DOHH2 (cell line): ENCODE measurements at regions not wholly inside any gene's neighbourhood (a gene's known extent, or its start where the extent isn't known, plus 50 kb on each side); places are given as distances from the start of the nearest gene placed in this dataset.

ENCODE experiments used
- H3F3A ChIP-seq: fragments of 200-600 bp; sonication (generic), shearing (Covaris generic); 2 replicates; pipeline ENCODE4 v1.6.0; 2016; ENCODE audit warnings: antibody characterized with exemption, mild to moderate bottlenecking; ENCODE audit not compliant: control insufficient read depth, insufficient read depth
- H3K27ac ChIP-seq: fragments of 200-600 bp; sonication (generic); 2 replicates; pipeline ENCODE4 v1.5.1; 2014; ENCODE audit warnings: low read depth, mild to moderate bottlenecking, low read length, moderate library complexity
- H3K27me3 ChIP-seq: fragments of 200-600 bp; sonication (generic); 2 replicates; pipeline ENCODE4 v1.6.1; 2014; ENCODE audit warnings: mild to moderate bottlenecking, low read length, mixed read lengths; ENCODE audit not compliant: control insufficient read depth
- H3K36me3 ChIP-seq: fragments of 200-600 bp; sonication (generic); 2 replicates; pipeline ENCODE4 v1.6.1; 2014; ENCODE audit warnings: mild to moderate bottlenecking, low read length, moderate library complexity, mixed read lengths; ENCODE audit not compliant: control insufficient read depth
- H3K4me1 ChIP-seq: fragments of 200-600 bp; sonication (generic); 2 replicates; pipeline ENCODE4 v1.6.1; 2014; ENCODE audit warnings: mild to moderate bottlenecking, low read length, mixed read lengths; ENCODE audit not compliant: control insufficient read depth
- H3K4me2 ChIP-seq: fragments of 200-600 bp; sonication (generic); 2 replicates; pipeline ENCODE4 v1.6.0; 2014; ENCODE audit warnings: mild to moderate bottlenecking, low read length, moderate library complexity
- H3K4me3 ChIP-seq: fragments of 200-600 bp; sonication (generic); 2 replicates; pipeline ENCODE4 v1.5.1; 2014; ENCODE audit warnings: mild to moderate bottlenecking, low read length, mixed read lengths
- H3K79me2 ChIP-seq: fragments of 200-600 bp; sonication (generic); 2 replicates; pipeline ENCODE4 v1.6.1; 2014; ENCODE audit warnings: mild to moderate bottlenecking, low read length, mixed read lengths; ENCODE audit not compliant: control insufficient read depth
- H3K9me2 ChIP-seq: fragments of 200-600 bp; sonication (generic); replicated peaks from 2 replicates; pipeline ENCODE4 v1.6.1; 2014; ENCODE audit warnings: mild to moderate bottlenecking, low read length, mixed read lengths; ENCODE audit not compliant: control insufficient read depth
- H3K9me3 ChIP-seq: fragments of 200-600 bp; sonication (generic); 2 replicates; pipeline ENCODE4 v1.6.1; 2014; ENCODE audit warnings: antibody characterized with exemption, low read length, mixed read lengths; ENCODE audit not compliant: control insufficient read depth, insufficient read depth
- H4K20me1 ChIP-seq: fragments of 200-600 bp; sonication (generic); 2 replicates; pipeline ENCODE4 v1.6.0; 2014; ENCODE audit warnings: low read depth, mild to moderate bottlenecking, antibody characterized with exemption, low read length, moderate library complexity; ENCODE audit not compliant: control insufficient read depth, insufficient read depth
- CTCF ChIP-seq: fragments of 200-600 bp; sonication (generic); IDR thresholded peaks from one replicate; pipeline ENCODE4 v1.5.1; 2014; ENCODE audit warnings: antibody characterized with exemption, mild to moderate bottlenecking, low read depth, low read length; ENCODE audit not compliant: poor library complexity, severe bottlenecking
- EZH2phosphoT487 ChIP-seq: fragments of 200-600 bp; sonication (generic); IDR thresholded peaks from 2 replicates; pipeline ENCODE4 v1.6.1; 2017; ENCODE audit warnings: borderline replicate concordance, mild to moderate bottlenecking, antibody characterized with exemption, low read length, moderate library complexity, mixed read lengths

- Histone ChIP-seq H3K36me3 (no peaks in the 10 kb centered on the region), H3K4me3 (no peak overlapping the region), H3K9me3 (no peaks in the 10 kb centered on the region), H3F3A (no peaks in the 10 kb centered on the region), H3K4me2 (no peak overlapping the region), H3K27ac (no peak overlapping the region), H4K20me1 (no peaks in the 10 kb centered on the region), H3K4me1 (no peaks in the 10 kb centered on the region), H3K9me2 (no peaks in the 10 kb centered on the region), H3K79me2 (no peaks in the 10 kb centered on the region), H3K27me3 (no peaks in the 10 kb centered on the region)
- TF ChIP-seq EZH2phosphoT487 (no peak), CTCF (no peak)
Observed at GRCh38 chr14:101217616-101218371, 314.3 kb upstream of the RTL1 start.

GRCh38 chr14:101219896-101220703 lies 316.6 kb upstream of the RTL1 start:
- Histone ChIP-seq H3K9me3 (no peaks in the 10 kb centered on the region), H3K4me3 (no peak overlapping the region), H3F3A (no peaks in the 10 kb centered on the region), H3K9me2 (no peaks in the 10 kb centered on the region), H3K79me2 (no peaks in the 10 kb centered on the region), H3K36me3 (no peaks in the 10 kb centered on the region), H3K4me1 (no peaks in the 10 kb centered on the region), H3K27me3 (no peaks in the 10 kb centered on the region), H3K4me2 (no peak overlapping the region), H3K27ac (no peak overlapping the region), H4K20me1 (no peaks in the 10 kb centered on the region)
- TF ChIP-seq EZH2phosphoT487 (no peak), CTCF (no peak)

- Histone ChIP-seq H3K9me2 (no peaks in the 10 kb centered on the region), H3F3A (no peaks in the 10 kb centered on the region), H3K36me3 (no peaks in the 10 kb centered on the region), H3K27ac (no peak overlapping the region), H3K79me2 (no peaks in the 10 kb centered on the region), H3K27me3 (no peaks in the 10 kb centered on the region), H3K4me2 (no peak overlapping the region), H3K4me1 (no peaks in the 10 kb centered on the region), H3K9me3 (no peaks in the 10 kb centered on the region), H3K4me3 (no peak overlapping the region), H4K20me1 (no peaks in the 10 kb centered on the region)
- TF ChIP-seq CTCF: no peak
- no peak for TF ChIP-seq EZH2phosphoT487
Observed at GRCh38 chr14:101220921-101221510, 317.5 kb upstream of the RTL1 start.
